ENCODE measurements at regions not wholly inside any gene's neighbourhood (a gene's known extent, or its start where the extent isn't known, plus 50 kb on each side); places are given as distances from the start of the nearest gene placed in this dataset.

DNA sequence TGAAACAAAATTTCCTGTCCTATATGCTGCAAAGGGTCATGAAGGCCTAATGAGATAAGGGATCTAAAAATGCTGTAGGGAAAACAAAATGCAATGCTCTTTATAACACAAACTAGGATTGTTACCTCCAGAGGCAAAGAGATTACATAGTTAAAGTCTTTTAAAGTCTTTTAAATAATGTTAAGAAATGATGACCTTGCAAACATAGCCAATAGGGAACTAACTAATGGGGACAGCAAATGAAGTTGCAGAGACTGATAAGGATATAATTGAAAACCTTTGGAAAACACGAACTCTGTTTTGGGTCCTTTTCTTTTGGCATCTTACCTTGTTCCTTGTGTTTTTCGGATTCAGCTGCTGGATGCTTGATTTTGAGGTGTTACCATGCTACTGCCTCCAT lies 485.9 kb downstream of the KCNA4 start:
- peaks cover 0 to 10% of the 10 kb centered on the region in 2 donors for H3K9me3 ChIP-seq
- H3K27ac ChIP-seq = no peak overlapping the region
- H3K4me3 ChIP-seq = no peak overlapping the region
- no peaks in the 10 kb centered on the region for H3K36me3 ChIP-seq
- H3K4me1 ChIP-seq = no peaks in the 10 kb centered on the region
- DNase-seq (ENCODE audit: low spot score in 2 of 2) = no peak
- no peaks in the 10 kb centered on the region for H3K27me3 ChIP-seq
- TF ChIP-seq POLR2A (IDR thresholded peaks at IDR 0.05) (no peak), POLR2AphosphoS5 (IDR thresholded peaks at IDR 0.05) (no peak)
- TF ChIP-seq, protein P1, sequence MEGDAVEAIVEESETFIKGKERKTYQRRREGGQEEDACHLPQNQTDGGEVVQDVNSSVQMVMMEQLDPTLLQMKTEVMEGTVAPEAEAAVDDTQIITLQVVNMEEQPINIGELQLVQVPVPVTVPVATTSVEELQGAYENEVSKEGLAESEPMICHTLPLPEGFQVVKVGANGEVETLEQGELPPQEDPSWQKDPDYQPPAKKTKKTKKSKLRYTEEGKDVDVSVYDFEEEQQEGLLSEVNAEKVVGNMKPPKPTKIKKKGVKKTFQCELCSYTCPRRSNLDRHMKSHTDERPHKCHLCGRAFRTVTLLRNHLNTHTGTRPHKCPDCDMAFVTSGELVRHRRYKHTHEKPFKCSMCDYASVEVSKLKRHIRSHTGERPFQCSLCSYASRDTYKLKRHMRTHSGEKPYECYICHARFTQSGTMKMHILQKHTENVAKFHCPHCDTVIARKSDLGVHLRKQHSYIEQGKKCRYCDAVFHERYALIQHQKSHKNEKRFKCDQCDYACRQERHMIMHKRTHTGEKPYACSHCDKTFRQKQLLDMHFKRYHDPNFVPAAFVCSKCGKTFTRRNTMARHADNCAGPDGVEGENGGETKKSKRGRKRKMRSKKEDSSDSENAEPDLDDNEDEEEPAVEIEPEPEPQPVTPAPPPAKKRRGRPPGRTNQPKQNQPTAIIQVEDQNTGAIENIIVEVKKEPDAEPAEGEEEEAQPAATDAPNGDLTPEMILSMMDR (IDR thresholded peaks at IDR 0.05) = no peak
- intact Hi-C loops (cut with DNase I; ENCODE audit: low total_unique reads) = no loop called here

- H3K27ac ChIP-seq = no peak overlapping the region
- intact Hi-C loops (cut with DNase I; ENCODE audit: low total_unique reads) = no loop called here
These were observed 489.4 kb downstream of the KCNA4 start for GRCh38 chr11:29527391-29527936.

DNA sequence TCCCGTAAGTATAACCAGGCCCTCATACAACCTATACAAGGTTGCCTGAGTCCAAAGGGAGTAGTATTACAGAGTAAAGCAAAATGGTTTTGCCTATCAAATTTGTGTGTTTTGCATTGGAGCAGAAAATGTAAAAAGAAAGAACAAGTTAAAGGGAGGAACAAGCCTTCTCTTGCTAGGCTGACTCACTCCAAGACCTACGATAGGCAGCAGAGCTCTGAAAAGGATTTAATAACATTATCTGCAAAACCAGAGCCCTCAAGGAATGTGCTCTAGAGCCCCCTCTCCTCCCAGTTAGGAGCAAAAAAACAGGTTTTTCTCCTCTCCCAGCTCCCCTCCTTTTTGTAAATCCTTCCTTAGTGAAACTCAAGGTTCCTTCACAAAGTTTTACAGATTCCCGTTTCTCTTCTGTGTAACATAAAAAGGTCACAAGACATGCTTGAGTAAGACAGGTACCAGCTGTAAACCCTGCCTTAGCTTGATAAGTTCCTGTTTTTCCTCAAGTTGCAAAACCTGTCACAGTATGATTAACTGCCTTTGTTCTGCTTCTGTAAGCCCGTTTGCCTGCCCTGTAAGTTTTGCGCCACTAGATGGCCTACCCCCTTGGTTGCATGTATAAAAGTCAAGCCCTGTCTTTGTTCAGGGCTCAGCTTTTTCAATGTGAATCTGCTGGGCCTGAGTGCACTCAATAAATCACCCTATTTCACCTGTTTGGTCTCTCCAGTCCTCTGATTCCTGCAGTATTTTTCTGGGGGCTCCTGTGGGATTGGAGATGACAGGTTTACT lies 498.2 kb downstream of the KCNA4 start:
- TF ChIP-seq, protein P1 (IDR thresholded peaks at IDR 0.05) = no peak
- TF ChIP-seq POLR2AphosphoS5 (IDR thresholded peaks at IDR 0.05) (no peak), POLR2A (IDR thresholded peaks at IDR 0.05) (no peak)
- no peaks in the 10 kb centered on the region for H3K27me3 ChIP-seq
- no peak overlapping the region for H3K4me3 ChIP-seq
- H3K27ac ChIP-seq = no peak overlapping the region
- no peaks in the 10 kb centered on the region for H3K4me1 ChIP-seq
- DNase-seq (ENCODE audit: low spot score in 2 of 2) = no peak
- intact Hi-C loops (cut with DNase I; ENCODE audit: low total_unique reads) = no loop called here
- no peaks in the 10 kb centered on the region for H3K36me3 ChIP-seq
- H3K9me3 ChIP-seq = peaks cover 11 to 34% of the 10 kb centered on the region in 2 donors

More at GRCh38 chr11:29527391-29527936, 489.4 kb downstream of the KCNA4 start:
- no peaks in the 10 kb centered on the region for H3K27me3 ChIP-seq
- peaks cover 3 to 10% of the 10 kb centered on the region in 2 donors for H3K9me3 ChIP-seq
- no peaks in the 10 kb centered on the region for H3K4me1 ChIP-seq
- TF ChIP-seq POLR2A (IDR thresholded peaks at IDR 0.05) = no peak
- DNase-seq (ENCODE audit: low spot score in 2 of 2) = no peak
- no peaks in the 10 kb centered on the region for H3K36me3 ChIP-seq
- no peak overlapping the region for H3K4me3 ChIP-seq

DNA sequence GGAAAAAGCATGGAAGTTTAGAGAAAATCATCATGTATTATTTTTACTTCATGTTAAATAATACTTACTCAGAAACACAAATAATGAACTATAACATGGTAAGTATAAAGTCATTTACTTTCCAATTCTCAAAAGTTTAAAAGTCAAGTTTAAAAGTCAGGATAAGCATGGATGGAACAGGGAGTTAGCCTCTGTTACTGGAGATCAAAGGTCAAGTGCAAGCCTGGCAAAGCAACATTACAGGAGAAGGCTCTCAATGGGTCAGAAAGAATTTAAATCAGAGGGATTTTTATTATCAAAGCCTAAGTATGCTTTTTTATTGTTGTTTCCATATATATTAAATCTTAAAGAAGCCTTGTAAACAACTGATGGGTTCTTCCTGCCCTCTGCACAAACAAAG lies 505.4 kb downstream of the KCNA4 start:
- no peak overlapping the region for H3K27ac ChIP-seq
- H3K9me3 ChIP-seq = no peaks in the 10 kb centered on the region
- no peaks in the 10 kb centered on the region for H3K36me3 ChIP-seq
- intact Hi-C loops (cut with DNase I; ENCODE audit: low total_unique reads) = no loop called here
- no peaks in the 10 kb centered on the region for H3K4me1 ChIP-seq
- DNase-seq (ENCODE audit: low spot score in 2 of 2) = no peak
- no peaks in the 10 kb centered on the region for H3K27me3 ChIP-seq
- H3K4me3 ChIP-seq = no peak overlapping the region
- TF ChIP-seq POLR2A (IDR thresholded peaks at IDR 0.05) = no peak
- TF ChIP-seq POLR2AphosphoS5 (IDR thresholded peaks at IDR 0.05) = no peak
- TF ChIP-seq, protein P1 (IDR thresholded peaks at IDR 0.05) = no peak

GRCh38 chr11:29507376-29507775 lies 509.5 kb downstream of the KCNA4 start:
- no peak overlapping the region for H3K4me3 ChIP-seq
- H3K27me3 ChIP-seq = no peaks in the 10 kb centered on the region
- no peaks in the 10 kb centered on the region for H3K36me3 ChIP-seq
- H3K4me1 ChIP-seq = no peaks in the 10 kb centered on the region
- TF ChIP-seq POLR2A (IDR thresholded peaks at IDR 0.05) (no peak), POLR2AphosphoS5 (IDR thresholded peaks at IDR 0.05) (no peak)
- TF ChIP-seq, protein P1 (IDR thresholded peaks at IDR 0.05) = no peak
- no peaks in the 10 kb centered on the region for H3K9me3 ChIP-seq
- no peak for DNase-seq (ENCODE audit: low spot score in 2 of 2)
- no peak overlapping the region for H3K27ac ChIP-seq
- intact Hi-C loops (cut with DNase I; ENCODE audit: low total_unique reads) = no loop called here

All from breast epithelium (tissue), 4 donors.